HL-60 (cell line): ENCODE measurements at regions not wholly inside any gene's neighbourhood (a gene's known extent, or its start where the extent isn't known, plus 50 kb on each side); places are given as distances from the start of the nearest gene placed in this dataset.

ENCODE experiments used
- DNase-seq, 2 experiments: peaks; one replicate each; pipeline ENCODE4 v3.0.0-alpha.2; 2010 to 2020; ENCODE audit warnings: low read depth in 1 of 2, low spot score in 1 of 2
- H3K27ac ChIP-seq: fragments of 250-450 bp; sonication (Bioruptor Pico); replicated peaks from 2 replicates; pipeline ENCODE4 v1.5.1; 2020; ENCODE audit warnings: mild to moderate bottlenecking, moderate library complexity
- H3K27me3 ChIP-seq: fragments of 250-450 bp; sonication (Bioruptor Pico); 2 replicates; pipeline ENCODE4 v1.5.1; 2021; ENCODE audit warnings: mild to moderate bottlenecking, moderate library complexity; ENCODE audit not compliant: insufficient read depth, poor library complexity, severe bottlenecking
- H3K4me3 ChIP-seq: replicated peaks from 2 replicates; pipeline ENCODE4 v1.5.1; 2011; ENCODE audit warnings: mild to moderate bottlenecking, control low read depth, low read length; ENCODE audit not compliant: insufficient read depth
- GABPA ChIP-seq: IDR thresholded peaks from 2 replicates; pipeline ENCODE4 v1.6.1; 2012; ENCODE audit warnings: low read depth
- POLR2AphosphoS5 ChIP-seq: IDR thresholded peaks from 2 replicates; pipeline ENCODE4 v1.6.1; 2012; ENCODE audit warnings: low read depth
- SPI1 ChIP-seq: IDR thresholded peaks from 2 replicates; pipeline ENCODE4 v1.6.1; 2012; ENCODE audit warnings: low read depth, mild to moderate bottlenecking, borderline replicate concordance
- TF ChIP-seq, protein P1 (sequence below): IDR thresholded peaks from 2 replicates; pipeline ENCODE4 v1.6.1; 2012; ENCODE audit warnings: low read depth; ENCODE audit not compliant: insufficient replicate concordance
- TF ChIP-seq, protein P2 (sequence below): IDR thresholded peaks from one replicate; pipeline ENCODE4 v1.5.1; 2011; ENCODE audit warnings: low read length, control low read depth, inconsistent platforms; ENCODE audit not compliant: insufficient read depth

DNA sequence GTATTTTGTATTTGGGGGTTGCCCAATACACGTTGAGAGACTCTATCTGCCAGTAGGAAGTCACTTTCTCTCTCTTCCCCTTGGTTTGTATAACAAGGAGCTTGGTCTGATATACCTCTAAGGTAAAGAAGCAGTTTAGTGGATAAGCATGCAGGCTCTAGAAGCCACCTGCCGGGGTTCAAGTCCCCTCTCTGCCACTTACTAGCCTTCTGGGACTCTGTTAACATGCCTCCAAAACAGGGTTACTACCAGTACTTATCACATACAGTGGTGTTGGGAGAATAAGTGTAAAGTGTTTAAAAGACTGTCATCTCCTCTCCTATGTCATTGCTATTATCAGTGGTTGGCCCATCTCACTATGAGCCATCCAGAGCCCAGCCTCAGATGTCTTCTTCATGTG lies 156.1 kb upstream of the HS3ST3A1 start:
- Histone ChIP-seq H3K27ac (no peak overlapping the region), H3K4me3 (no peak overlapping the region), H3K27me3 (no peaks in the 10 kb centered on the region)
- no peak for DNase-seq
- TF ChIP-seq POLR2AphosphoS5 (no peak), GABPA (no peak), SPI1 (no peak)
- TF ChIP-seq, protein P1, sequence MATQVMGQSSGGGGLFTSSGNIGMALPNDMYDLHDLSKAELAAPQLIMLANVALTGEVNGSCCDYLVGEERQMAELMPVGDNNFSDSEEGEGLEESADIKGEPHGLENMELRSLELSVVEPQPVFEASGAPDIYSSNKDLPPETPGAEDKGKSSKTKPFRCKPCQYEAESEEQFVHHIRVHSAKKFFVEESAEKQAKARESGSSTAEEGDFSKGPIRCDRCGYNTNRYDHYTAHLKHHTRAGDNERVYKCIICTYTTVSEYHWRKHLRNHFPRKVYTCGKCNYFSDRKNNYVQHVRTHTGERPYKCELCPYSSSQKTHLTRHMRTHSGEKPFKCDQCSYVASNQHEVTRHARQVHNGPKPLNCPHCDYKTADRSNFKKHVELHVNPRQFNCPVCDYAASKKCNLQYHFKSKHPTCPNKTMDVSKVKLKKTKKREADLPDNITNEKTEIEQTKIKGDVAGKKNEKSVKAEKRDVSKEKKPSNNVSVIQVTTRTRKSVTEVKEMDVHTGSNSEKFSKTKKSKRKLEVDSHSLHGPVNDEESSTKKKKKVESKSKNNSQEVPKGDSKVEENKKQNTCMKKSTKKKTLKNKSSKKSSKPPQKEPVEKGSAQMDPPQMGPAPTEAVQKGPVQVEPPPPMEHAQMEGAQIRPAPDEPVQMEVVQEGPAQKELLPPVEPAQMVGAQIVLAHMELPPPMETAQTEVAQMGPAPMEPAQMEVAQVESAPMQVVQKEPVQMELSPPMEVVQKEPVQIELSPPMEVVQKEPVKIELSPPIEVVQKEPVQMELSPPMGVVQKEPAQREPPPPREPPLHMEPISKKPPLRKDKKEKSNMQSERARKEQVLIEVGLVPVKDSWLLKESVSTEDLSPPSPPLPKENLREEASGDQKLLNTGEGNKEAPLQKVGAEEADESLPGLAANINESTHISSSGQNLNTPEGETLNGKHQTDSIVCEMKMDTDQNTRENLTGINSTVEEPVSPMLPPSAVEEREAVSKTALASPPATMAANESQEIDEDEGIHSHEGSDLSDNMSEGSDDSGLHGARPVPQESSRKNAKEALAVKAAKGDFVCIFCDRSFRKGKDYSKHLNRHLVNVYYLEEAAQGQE, result no peak
- TF ChIP-seq, protein P2, sequence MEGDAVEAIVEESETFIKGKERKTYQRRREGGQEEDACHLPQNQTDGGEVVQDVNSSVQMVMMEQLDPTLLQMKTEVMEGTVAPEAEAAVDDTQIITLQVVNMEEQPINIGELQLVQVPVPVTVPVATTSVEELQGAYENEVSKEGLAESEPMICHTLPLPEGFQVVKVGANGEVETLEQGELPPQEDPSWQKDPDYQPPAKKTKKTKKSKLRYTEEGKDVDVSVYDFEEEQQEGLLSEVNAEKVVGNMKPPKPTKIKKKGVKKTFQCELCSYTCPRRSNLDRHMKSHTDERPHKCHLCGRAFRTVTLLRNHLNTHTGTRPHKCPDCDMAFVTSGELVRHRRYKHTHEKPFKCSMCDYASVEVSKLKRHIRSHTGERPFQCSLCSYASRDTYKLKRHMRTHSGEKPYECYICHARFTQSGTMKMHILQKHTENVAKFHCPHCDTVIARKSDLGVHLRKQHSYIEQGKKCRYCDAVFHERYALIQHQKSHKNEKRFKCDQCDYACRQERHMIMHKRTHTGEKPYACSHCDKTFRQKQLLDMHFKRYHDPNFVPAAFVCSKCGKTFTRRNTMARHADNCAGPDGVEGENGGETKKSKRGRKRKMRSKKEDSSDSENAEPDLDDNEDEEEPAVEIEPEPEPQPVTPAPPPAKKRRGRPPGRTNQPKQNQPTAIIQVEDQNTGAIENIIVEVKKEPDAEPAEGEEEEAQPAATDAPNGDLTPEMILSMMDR, result no peak

DNA sequence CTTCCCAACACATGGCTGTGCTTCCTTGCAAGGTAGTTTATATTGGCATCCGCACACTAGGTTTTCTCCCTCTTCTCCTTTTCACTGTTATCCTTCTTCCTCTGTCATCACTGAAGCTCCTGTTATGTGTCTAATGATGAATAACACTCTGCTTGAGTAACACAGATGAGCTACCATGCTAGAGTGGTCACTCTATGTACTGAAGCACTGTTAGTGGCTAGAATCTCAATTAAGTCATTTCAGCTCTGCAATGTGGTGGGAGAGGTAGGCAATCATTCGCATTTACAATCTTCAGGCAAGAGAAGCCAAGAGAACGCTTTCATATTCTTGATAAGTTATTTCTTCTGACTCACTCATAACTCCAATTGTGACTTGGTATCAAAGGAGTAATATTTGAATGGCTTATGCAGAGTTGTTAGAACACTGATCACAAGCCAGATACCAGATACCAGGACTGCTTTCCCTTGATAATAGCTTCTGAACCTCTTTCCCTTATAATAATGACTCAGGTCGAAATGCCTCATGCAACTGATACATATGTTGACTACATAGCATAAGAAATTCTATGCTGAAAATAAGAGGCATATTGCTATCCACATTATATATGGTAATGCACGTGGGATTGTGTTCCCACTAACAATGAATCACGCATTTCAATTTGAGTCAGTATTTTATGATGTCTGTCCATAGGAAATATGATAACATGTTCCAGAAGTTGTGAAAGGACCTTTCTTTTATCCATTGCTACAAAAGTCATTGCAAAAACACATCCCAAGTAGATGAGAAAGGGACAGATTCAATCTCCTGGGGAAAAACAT lies 158.0 kb upstream of the HS3ST3A1 start:
- Histone ChIP-seq H3K27ac (no peak overlapping the region), H3K27me3 (no peaks in the 10 kb centered on the region), H3K4me3 (no peak overlapping the region)
- TF ChIP-seq GABPA (no peak), SPI1 (no peak), POLR2AphosphoS5 (no peak)
- TF ChIP-seq, protein P2, result no peak
- TF ChIP-seq, protein P1, result no peak
- DNase-seq, result no peak

DNA sequence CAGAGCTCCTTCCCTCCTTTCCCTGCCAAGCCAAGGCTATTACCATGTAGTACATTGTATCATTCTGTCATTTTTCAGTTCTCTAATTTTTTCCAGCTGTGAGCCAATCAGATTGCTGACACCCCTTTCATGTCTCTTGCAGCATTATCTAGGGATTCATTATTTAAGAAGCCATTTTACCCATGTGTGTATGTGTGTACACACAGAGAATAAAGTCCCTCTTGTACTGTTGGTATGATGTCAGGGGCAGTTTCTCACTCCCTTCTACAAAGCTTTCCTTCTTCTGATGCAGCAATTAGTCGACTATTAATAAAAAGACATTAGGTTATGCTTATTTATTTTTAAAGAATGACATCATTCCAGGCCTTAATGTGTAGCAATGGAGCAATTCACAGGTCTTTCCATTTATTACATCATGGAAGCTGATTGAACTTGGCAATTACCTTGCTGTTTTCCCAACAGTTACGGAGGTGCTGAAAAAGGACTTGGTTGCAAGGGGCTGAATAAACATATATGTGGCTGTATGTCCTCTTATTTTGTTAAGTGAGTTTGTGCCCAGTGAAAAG lies 159.4 kb upstream of the HS3ST3A1 start:
- Histone ChIP-seq H3K27me3 (no peaks in the 10 kb centered on the region), H3K4me3 (no peak overlapping the region), H3K27ac (no peak overlapping the region)
- no peak for DNase-seq
- TF ChIP-seq, protein P1, result no peak
- TF ChIP-seq SPI1, result no peak
